ENCODE measurements at regions not wholly inside any gene's neighbourhood (a gene's known extent, or its start where the extent isn't known, plus 50 kb on each side); places are given as distances from the start of the nearest gene placed in this dataset.
A peak's percentile ranks its signal among the peaks of the same experiment; 100 is the strongest.
"Not testable (repeated sequence)": the region's sequence is repeated elsewhere in the genome, so short reads cannot be mapped to it uniquely, and the experiment has no call there.

DNA sequence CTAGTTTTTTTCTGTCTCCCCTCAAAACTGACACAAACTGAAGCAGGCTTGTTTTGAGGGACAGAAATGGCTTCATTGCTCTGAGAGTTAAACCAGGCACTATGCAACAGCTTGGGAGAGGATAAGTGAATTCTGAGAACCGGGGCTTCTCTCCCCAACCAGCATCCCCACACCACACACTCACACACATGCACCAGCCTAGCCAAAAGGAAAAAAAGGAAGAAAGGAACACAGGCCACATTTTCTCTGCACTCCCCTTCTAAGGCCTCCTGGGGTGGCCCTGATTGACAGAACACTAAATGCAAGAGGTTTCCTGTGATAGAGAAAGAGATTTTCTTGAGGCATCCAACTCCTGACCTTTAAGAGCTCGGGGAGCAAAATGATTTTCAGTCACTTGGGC is 177.5 kb downstream of the TLE3 start:
- TF ChIP-seq CTCF (IDR thresholded peaks at IDR 0.05), result no peak
- intact Hi-C loops (cut with DNase I), result no loop called here
- Histone ChIP-seq H3K9me3 (peaks cover 8 to 11% of the 10 kb centered on the region in 2 donors), H3K4me3 (no peak overlapping the region), H3K36me3 (no peaks in the 10 kb centered on the region), H3K4me1 (no peaks in the 10 kb centered on the region), H3K27ac (no peak overlapping the region), H3K27me3 (no peaks in the 10 kb centered on the region)
- DNase-seq (ENCODE audit: low spot score in 2 of 2), result peak in 1 of 2 donors; percentile 27

DNA sequence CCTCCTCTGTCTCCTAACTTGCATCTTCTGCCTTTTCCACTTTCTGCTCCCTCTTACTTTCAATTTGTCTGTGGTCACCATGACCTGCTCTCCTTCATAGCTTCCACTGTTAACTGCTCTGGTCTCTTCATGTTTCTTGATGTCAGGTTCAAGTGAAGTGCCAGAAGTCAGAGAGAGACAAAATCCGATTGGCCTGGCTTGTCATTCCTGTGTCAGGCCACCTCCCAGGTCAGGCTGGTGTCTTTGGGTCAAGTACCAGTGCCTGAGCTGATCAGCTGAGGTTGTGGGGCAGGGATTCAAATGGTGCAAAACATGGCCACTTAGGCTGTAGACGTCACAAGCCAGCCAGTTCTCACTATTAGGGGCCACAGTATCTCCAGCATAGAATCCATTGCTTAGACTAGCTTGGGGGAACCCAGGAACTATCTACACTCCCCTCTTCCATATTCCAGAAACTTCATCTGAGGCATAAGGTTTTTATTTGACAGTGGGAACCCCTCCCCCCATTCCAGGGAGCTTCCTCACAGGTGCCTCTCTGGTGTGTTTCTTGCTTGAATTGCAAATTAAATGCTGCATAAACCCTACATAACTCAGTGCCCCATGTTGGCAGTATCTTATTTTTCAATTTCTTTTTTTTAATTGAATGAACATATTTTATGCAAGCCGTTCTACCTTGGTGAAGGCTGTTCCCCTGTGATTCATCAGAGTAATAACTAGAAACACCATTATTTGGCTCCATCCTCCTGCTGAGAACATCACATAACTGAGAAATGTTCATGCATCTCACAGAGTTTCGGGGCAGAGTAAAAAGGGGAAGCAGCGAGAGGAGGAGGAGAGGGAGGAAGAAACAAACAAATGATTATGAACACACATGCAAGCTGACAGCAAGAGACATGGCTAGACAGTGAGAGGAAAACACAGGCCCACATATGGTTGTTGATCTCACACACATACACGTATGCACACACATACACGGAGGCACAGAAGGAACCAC is 175.8 kb downstream of the TLE3 start:
- Histone ChIP-seq H3K4me1 (no peaks in the 10 kb centered on the region), H3K9me3 (peaks cover 8 to 14% of the 10 kb centered on the region in 2 donors), H3K27me3 (no peaks in the 10 kb centered on the region), H3K27ac (no peak overlapping the region), H3K36me3 (no peaks in the 10 kb centered on the region), H3K4me3 (no peak overlapping the region)
- intact Hi-C loops (cut with DNase I), result no loop called here
- no peak for DNase-seq (ENCODE audit: low spot score in 2 of 2)
- TF ChIP-seq CTCF (IDR thresholded peaks at IDR 0.05), result no peak

DNA sequence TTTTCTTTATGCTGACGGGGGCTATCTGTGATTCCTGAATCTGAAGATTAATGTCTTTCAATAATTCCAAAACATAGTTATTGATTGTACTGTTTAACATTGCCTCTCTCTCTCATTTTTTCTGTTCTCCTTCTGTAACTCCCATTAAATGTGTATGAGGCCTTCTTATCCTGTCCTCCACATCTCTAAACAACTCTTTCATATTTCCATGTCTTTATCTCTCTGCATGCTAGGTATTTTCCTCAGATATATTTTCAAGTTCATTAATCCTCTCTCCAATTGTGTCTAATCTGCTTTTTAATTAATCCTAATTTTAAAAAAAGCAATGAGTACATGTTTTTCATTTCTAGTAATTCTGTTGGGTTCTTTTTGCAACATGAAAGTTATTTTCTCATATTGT is 173.2 kb downstream of the TLE3 start:
- no peak for DNase-seq (ENCODE audit: low spot score in 2 of 2)
- intact Hi-C loops (cut with DNase I), result no loop called here
- no peak for TF ChIP-seq CTCF (IDR thresholded peaks at IDR 0.05)
- H3K4me1 ChIP-seq, result no peaks in the 10 kb centered on the region
- no peaks in the 10 kb centered on the region for H3K36me3 ChIP-seq
- no peak overlapping the region for H3K27ac ChIP-seq
- H3K9me3 ChIP-seq, result peaks cover 8 to 14% of the 10 kb centered on the region in 2 donors
- no peaks in the 10 kb centered on the region for H3K27me3 ChIP-seq
- no peak overlapping the region for H3K4me3 ChIP-seq

DNA sequence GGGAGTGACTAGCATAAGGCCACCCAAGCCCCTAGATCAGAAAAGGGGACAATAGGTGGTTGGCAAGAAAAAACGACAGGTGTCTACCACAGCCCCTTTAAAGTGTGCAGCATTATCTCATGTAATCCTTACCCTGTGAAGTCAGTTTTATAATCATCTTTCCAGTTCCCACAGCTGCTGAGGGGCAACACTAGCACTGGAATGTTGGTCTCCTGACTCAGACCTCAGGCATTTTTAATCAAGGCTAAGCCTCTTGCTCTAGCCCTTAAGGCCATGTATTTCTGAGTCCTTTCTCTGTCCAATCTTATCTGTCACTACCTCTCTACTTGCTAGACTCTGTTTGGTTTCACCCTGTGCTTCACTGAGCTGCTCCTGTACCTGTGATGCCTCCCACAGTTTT is 171.7 kb downstream of the TLE3 start:
- H3K27me3 ChIP-seq, result no peaks in the 10 kb centered on the region
- intact Hi-C loops (cut with DNase I), result no loop called here
- H3K4me3 ChIP-seq, result no peak overlapping the region
- TF ChIP-seq CTCF (IDR thresholded peaks at IDR 0.05), result no peak
- H3K4me1 ChIP-seq, result no peaks in the 10 kb centered on the region
- H3K27ac ChIP-seq, result no peak overlapping the region
- no peaks in the 10 kb centered on the region for H3K36me3 ChIP-seq
- H3K9me3 ChIP-seq, result peaks cover 8 to 14% of the 10 kb centered on the region in 2 donors
- DNase-seq (ENCODE audit: low spot score in 2 of 2), result no peak

DNA sequence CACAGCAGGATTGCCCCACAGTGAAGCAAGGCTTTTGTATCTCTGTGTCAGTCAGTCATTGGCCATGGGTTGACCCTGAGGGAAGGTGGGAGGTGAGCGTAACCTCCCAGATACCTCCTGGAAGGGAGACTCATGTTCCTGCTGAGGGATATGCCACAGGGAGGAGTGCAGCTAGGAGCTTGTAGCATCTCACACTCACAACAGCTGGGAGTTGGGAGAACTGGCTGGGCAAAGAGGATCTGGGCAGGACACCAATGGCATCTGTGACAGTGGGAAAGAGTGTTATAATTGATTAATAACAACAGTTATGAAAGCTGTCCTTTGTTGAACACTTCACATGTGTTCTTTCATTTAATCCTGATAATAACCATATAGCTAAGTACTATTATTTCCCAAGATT is 171.0 kb downstream of the TLE3 start:
- no peak for DNase-seq (ENCODE audit: low spot score in 2 of 2)
- H3K4me3 ChIP-seq, result no peak overlapping the region
- no peaks in the 10 kb centered on the region for H3K27me3 ChIP-seq
- H3K9me3 ChIP-seq, result peaks cover 8 to 14% of the 10 kb centered on the region in 2 donors
- no peak for TF ChIP-seq CTCF (IDR thresholded peaks at IDR 0.05)
- no peaks in the 10 kb centered on the region for H3K4me1 ChIP-seq
- no peak overlapping the region for H3K27ac ChIP-seq
- intact Hi-C loops (cut with DNase I), result no loop called here
- H3K36me3 ChIP-seq, result no peaks in the 10 kb centered on the region

GRCh38 chr15:69928890-69929289 is 168.8 kb downstream of the TLE3 start:
- H3K4me3 ChIP-seq; H3K36me3 ChIP-seq; H3K27ac ChIP-seq; DNase-seq (ENCODE audit: low spot score in 2 of 2); H3K27me3 ChIP-seq; intact Hi-C loops (cut with DNase I); H3K4me1 ChIP-seq: not testable (repeated sequence)
- H3K9me3 ChIP-seq, result peaks cover 8 to 14% of the 10 kb centered on the region in 2 donors
